Astrocyte (in vitro differentiated cells and primary cell): ENCODE measurements at regions not wholly inside any gene's neighbourhood (a gene's known extent, or its start where the extent isn't known, plus 50 kb on each side); places are given as distances from the start of the nearest gene placed in this dataset.

Experiments
- DNase-seq: peaks from one replicate; pipeline ENCODE4 v3.0.0-alpha.2; 2010; ENCODE audit warnings: low read depth
- FAIRE-seq: peaks from 2 replicates; lab custom pipeline; 2011; peaks lifted over from hg19 to GRCh38; lab: Jason Lieb, UNC
- H2AFZ ChIP-seq: 2 replicates; pipeline ENCODE4 v1.6.0; 2012; ENCODE audit warnings: low read depth, low read length, inconsistent platforms
- H3K27ac ChIP-seq: 2 replicates; pipeline ENCODE4 v1.5.1; 2011; ENCODE audit warnings: low read depth, low read length, inconsistent platforms
- H3K27me3 ChIP-seq: 2 replicates; pipeline ENCODE4 v1.6.0; 2011; ENCODE audit warnings: low read length, inconsistent platforms; ENCODE audit not compliant: insufficient read depth
- H3K36me3 ChIP-seq: 2 replicates; pipeline ENCODE4 v1.5.1; 2011; ENCODE audit warnings: low read length, inconsistent platforms; ENCODE audit not compliant: insufficient read depth
- H3K4me1 ChIP-seq: 2 replicates; pipeline ENCODE4 v1.5.1; 2011; ENCODE audit warnings: low read length, inconsistent platforms; ENCODE audit not compliant: insufficient read depth
- H3K4me2 ChIP-seq: 2 replicates; pipeline ENCODE4 v1.6.0; 2012; ENCODE audit warnings: low read length, inconsistent platforms
- H3K4me3 ChIP-seq: 2 replicates; pipeline ENCODE4 v1.5.1; 2011; ENCODE audit warnings: low read depth, mild to moderate bottlenecking, low read length, inconsistent platforms; ENCODE audit not compliant: insufficient read depth
- H3K79me2 ChIP-seq: 2 replicates; pipeline ENCODE4 v1.6.0; 2012; ENCODE audit warnings: mild to moderate bottlenecking, low read length, inconsistent platforms; ENCODE audit not compliant: insufficient read depth
- H3K9ac ChIP-seq: 2 replicates; pipeline ENCODE4 v1.6.0; 2012; ENCODE audit warnings: mild to moderate bottlenecking, low read length, inconsistent platforms
- H3K9me3 ChIP-seq: 2 replicates; pipeline ENCODE4 v1.5.1; 2012; ENCODE audit warnings: low read depth, mild to moderate bottlenecking, low read length, inconsistent platforms; ENCODE audit not compliant: insufficient read depth
- H4K20me1 ChIP-seq: 2 replicates; pipeline ENCODE4 v1.6.0; 2012; ENCODE audit warnings: low read length, inconsistent platforms; ENCODE audit not compliant: insufficient read depth
- H3K27ac Mint-ChIP-seq: one replicate; pipeline ENCODE4 v1.8.0; 2021; ENCODE audit warnings: mild to moderate bottlenecking, mixed read lengths; ENCODE audit not compliant: unreplicated experiment
- H3K27me3 Mint-ChIP-seq: one replicate; pipeline ENCODE4 v1.8.0; 2021; ENCODE audit warnings: low read depth, mixed read lengths; ENCODE audit not compliant: unreplicated experiment
- H3K36me3 Mint-ChIP-seq: one replicate; pipeline ENCODE4 v1.8.0; 2021; ENCODE audit warnings: low read depth, mixed read lengths; ENCODE audit not compliant: unreplicated experiment
- H3K4me1 Mint-ChIP-seq: one replicate; pipeline ENCODE4 v1.8.0; 2021; ENCODE audit warnings: low read depth, mixed read lengths; ENCODE audit not compliant: unreplicated experiment
- H3K4me3 Mint-ChIP-seq: one replicate; pipeline ENCODE4 v1.8.0; 2021; ENCODE audit warnings: mild to moderate bottlenecking, moderate library complexity, mixed read lengths; ENCODE audit not compliant: unreplicated experiment
- H3K9me3 Mint-ChIP-seq: one replicate; pipeline ENCODE4 v1.8.0; 2021; ENCODE audit warnings: mild to moderate bottlenecking, mixed read lengths; ENCODE audit not compliant: unreplicated experiment
- EZH2 ChIP-seq: IDR thresholded peaks from 2 replicates; pipeline ENCODE4 v1.6.1; 2012; ENCODE audit warnings: mild to moderate bottlenecking, low read length, inconsistent platforms; ENCODE audit not compliant: insufficient read depth
- TF ChIP-seq, protein P1 (sequence below): IDR thresholded peaks from 2 replicates; pipeline ENCODE4 v1.5.1; 2011; ENCODE audit warnings: low read depth, mild to moderate bottlenecking, inconsistent platforms, low read length, moderate library complexity; ENCODE audit not compliant: insufficient read depth

DNA sequence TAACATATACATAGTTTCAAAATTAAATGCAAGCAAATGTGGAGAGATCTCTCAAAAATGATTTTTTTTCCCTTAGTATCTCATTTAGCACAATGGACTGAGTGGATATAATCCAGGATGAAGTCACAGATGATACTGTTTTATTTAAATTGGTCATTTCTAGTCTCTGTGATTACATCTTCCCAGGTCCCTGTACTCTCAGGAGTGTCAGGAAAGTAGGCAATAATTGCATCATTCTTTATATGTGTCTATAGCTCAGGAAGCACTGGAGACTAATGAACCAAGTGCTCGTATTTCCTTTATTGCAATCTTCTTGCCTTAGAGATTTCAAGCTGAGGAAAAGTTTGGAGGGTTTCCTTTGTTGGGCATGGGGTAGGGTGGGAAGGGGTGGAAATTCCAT lies 309.4 kb upstream of the THRB start:
- DNase-seq (no peak), FAIRE-seq (no peak)
- no peaks in the 10 kb centered on the region for H3K36me3 Mint-ChIP-seq
- TF ChIP-seq, protein P1, sequence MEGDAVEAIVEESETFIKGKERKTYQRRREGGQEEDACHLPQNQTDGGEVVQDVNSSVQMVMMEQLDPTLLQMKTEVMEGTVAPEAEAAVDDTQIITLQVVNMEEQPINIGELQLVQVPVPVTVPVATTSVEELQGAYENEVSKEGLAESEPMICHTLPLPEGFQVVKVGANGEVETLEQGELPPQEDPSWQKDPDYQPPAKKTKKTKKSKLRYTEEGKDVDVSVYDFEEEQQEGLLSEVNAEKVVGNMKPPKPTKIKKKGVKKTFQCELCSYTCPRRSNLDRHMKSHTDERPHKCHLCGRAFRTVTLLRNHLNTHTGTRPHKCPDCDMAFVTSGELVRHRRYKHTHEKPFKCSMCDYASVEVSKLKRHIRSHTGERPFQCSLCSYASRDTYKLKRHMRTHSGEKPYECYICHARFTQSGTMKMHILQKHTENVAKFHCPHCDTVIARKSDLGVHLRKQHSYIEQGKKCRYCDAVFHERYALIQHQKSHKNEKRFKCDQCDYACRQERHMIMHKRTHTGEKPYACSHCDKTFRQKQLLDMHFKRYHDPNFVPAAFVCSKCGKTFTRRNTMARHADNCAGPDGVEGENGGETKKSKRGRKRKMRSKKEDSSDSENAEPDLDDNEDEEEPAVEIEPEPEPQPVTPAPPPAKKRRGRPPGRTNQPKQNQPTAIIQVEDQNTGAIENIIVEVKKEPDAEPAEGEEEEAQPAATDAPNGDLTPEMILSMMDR: no peak
- TF ChIP-seq EZH2: no peak
- H3K4me1 Mint-ChIP-seq: no peaks in the 10 kb centered on the region
- H3K9ac ChIP-seq: no peak overlapping the region
- H3K4me3 Mint-ChIP-seq: no peak overlapping the region
- no peaks in the 10 kb centered on the region for H3K79me2 ChIP-seq
- no peak overlapping the region for H3K27ac Mint-ChIP-seq
- no peaks in the 10 kb centered on the region for H3K4me1 ChIP-seq
- no peak overlapping the region for H3K4me3 ChIP-seq
- H3K9me3 ChIP-seq: no peaks in the 10 kb centered on the region
- H3K36me3 ChIP-seq: no peaks in the 10 kb centered on the region
- no peak overlapping the region for H3K27ac ChIP-seq
- no peaks in the 10 kb centered on the region for H3K9me3 Mint-ChIP-seq
- no peak overlapping the region for H2AFZ ChIP-seq
- H3K4me2 ChIP-seq: no peak overlapping the region
- no peaks in the 10 kb centered on the region for H4K20me1 ChIP-seq
- no peaks in the 10 kb centered on the region for H3K27me3 Mint-ChIP-seq
- no peaks in the 10 kb centered on the region for H3K27me3 ChIP-seq

DNA sequence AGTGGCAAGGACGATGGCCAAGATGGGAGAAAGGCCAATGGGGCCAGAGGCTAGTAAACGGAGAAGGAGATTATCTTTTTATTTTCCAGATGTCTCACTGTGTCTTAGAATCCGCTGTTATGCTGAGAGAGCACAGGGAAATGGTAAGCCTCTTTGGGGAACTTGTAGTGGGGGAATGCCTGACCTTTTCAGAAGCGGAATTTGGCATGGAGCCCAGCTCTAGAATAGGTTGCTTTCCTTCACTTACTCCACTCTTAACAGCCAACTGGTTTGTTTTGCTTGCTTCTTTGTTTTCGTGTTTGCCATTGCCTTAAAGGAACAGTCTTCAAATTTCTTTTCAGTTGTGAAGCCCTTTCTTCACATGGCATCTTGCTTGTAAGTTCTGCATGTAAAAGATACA lies 316.2 kb upstream of the THRB start:
- H4K20me1 ChIP-seq: no peaks in the 10 kb centered on the region
- no peaks in the 10 kb centered on the region for H3K4me1 ChIP-seq
- DNase-seq (no peak), FAIRE-seq (no peak)
- no peak overlapping the region for H3K4me3 ChIP-seq
- H3K4me2 ChIP-seq: no peak overlapping the region
- Mint-ChIP-seq H3K27ac (no peak overlapping the region), H3K27me3 (no peaks in the 10 kb centered on the region), H3K4me1 (no peaks in the 10 kb centered on the region), H3K36me3 (no peaks in the 10 kb centered on the region), H3K9me3 (peaks cover 2% of the 10 kb centered on the region), H3K4me3 (no peak overlapping the region)
- no peak for TF ChIP-seq EZH2
- TF ChIP-seq, protein P1: no peak
- no peak overlapping the region for H3K27ac ChIP-seq
- no peaks in the 10 kb centered on the region for H3K27me3 ChIP-seq
- H3K9me3 ChIP-seq: no peaks in the 10 kb centered on the region
- H3K36me3 ChIP-seq: no peaks in the 10 kb centered on the region
- no peak overlapping the region for H3K9ac ChIP-seq
- H2AFZ ChIP-seq: no peak overlapping the region
- H3K79me2 ChIP-seq: no peaks in the 10 kb centered on the region

DNA sequence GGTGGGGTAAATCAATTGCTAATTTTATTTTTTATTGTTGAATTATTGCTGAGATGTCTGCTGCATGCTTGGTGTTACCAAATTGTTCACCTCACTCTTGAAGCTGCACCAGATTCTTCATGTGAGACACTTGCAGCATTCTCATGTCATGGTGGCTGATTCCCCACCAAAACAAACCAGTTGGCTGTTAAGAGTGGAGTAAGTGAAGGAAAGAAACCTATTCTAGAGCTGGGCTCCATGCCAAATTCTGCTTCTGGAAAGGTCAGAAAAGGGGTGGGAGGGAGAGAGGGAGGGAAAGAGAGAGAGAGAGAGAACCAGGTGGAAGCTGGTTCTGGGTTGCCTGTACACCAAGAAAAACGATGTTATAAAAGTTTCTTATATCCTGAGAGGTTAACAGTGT lies 317.5 kb upstream of the THRB start:
- no peak overlapping the region for H2AFZ ChIP-seq
- DNase-seq (no peak), FAIRE-seq (no peak)
- Mint-ChIP-seq H3K9me3 (peaks cover 2% of the 10 kb centered on the region), H3K27ac (no peak overlapping the region), H3K4me3 (no peak overlapping the region), H3K27me3 (no peaks in the 10 kb centered on the region), H3K36me3 (no peaks in the 10 kb centered on the region), H3K4me1 (no peaks in the 10 kb centered on the region)
- H3K4me3 ChIP-seq: no peak overlapping the region
- no peaks in the 10 kb centered on the region for H3K4me1 ChIP-seq
- no peaks in the 10 kb centered on the region for H4K20me1 ChIP-seq
- no peak overlapping the region for H3K27ac ChIP-seq
- no peak overlapping the region for H3K4me2 ChIP-seq
- no peak overlapping the region for H3K9ac ChIP-seq
- H3K9me3 ChIP-seq: no peaks in the 10 kb centered on the region
- TF ChIP-seq, protein P1: no peak
- no peak for TF ChIP-seq EZH2
- no peaks in the 10 kb centered on the region for H3K79me2 ChIP-seq
- H3K36me3 ChIP-seq: no peaks in the 10 kb centered on the region
- H3K27me3 ChIP-seq: no peaks in the 10 kb centered on the region
